KMS-11 (cell line): ENCODE measurements at regions not wholly inside any gene's neighbourhood (a gene's known extent, or its start where the extent isn't known, plus 50 kb on each side); places are given as distances from the start of the nearest gene placed in this dataset.
A peak's percentile ranks its signal among the peaks of the same experiment; 100 is the strongest.

Source experiments
- H2AFZ ChIP-seq: fragments of 200-600 bp; sonication (generic); 2 replicates; pipeline ENCODE4 v1.6.1; 2016; ENCODE audit warnings: antibody characterized with exemption, mixed run types, low read depth
- H3K27ac ChIP-seq: fragments of 200-600 bp; sonication (generic); 2 replicates; pipeline ENCODE4 v1.6.1; 2016; ENCODE audit warnings: mild to moderate bottlenecking, mixed run types
- H3K27me3 ChIP-seq: fragments of 200-600 bp; sonication (generic); 2 replicates; pipeline ENCODE4 v1.6.1; 2017; ENCODE audit warnings: mild to moderate bottlenecking, low read depth, mixed run types, moderate library complexity; ENCODE audit not compliant: insufficient read depth
- H3K36me3 ChIP-seq: fragments of 200-600 bp; sonication (generic); 2 replicates; pipeline ENCODE4 v1.6.1; 2017; ENCODE audit warnings: mild to moderate bottlenecking, mixed run types; ENCODE audit not compliant: insufficient read depth
- H3K4me1 ChIP-seq: fragments of 200-600 bp; sonication (generic); 2 replicates; pipeline ENCODE4 v1.6.1; 2016; ENCODE audit warnings: mild to moderate bottlenecking, low read depth, mixed run types; ENCODE audit not compliant: poor library complexity, severe bottlenecking
- H3K4me2 ChIP-seq: fragments of 200-600 bp; sonication (generic); 2 replicates; pipeline ENCODE4 v1.7.0; 2016; ENCODE audit warnings: mild to moderate bottlenecking, mixed run types
- H3K4me3 ChIP-seq: fragments of 200-600 bp; sonication (generic); IDR thresholded peaks from 2 replicates; pipeline ENCODE4 v1.6.1; 2017; ENCODE audit warnings: low read depth, low read length, mixed read lengths; ENCODE audit not compliant: insufficient read depth
- H3K79me2 ChIP-seq: fragments of 200-600 bp; sonication (generic); 2 replicates; pipeline ENCODE4 v1.6.1; 2016; ENCODE audit warnings: low read depth, mixed run types; ENCODE audit not compliant: insufficient read depth
- H3K9ac ChIP-seq: fragments of 200-600 bp; sonication (generic); 2 replicates; pipeline ENCODE4 v1.6.1; 2016; ENCODE audit warnings: mild to moderate bottlenecking, mixed run types
- H4K20me1 ChIP-seq: fragments of 200-600 bp; sonication (generic); 2 replicates; pipeline ENCODE4 v1.6.1; 2016; ENCODE audit warnings: mild to moderate bottlenecking, mixed run types; ENCODE audit not compliant: insufficient read depth
- TF ChIP-seq, protein P1 (sequence below): fragments of 200-600 bp; sonication (generic); conservative IDR thresholded peaks from 2 replicates; pipeline ENCODE4 v1.6.1; 2017; ENCODE audit warnings: low read depth, mild to moderate bottlenecking, antibody characterized with exemption, low read length, moderate library complexity, mixed read lengths

- Histone ChIP-seq H3K4me1 (peaks cover 75% of the 10 kb centered on the region), H3K36me3 (no peaks in the 10 kb centered on the region), H2AFZ (peak overlapping the region; percentile 32; the same call in 1 of the 2 replicates), H3K4me2 (peak overlapping the region; percentile 68), H3K4me3 (peak overlapping the region; percentile 31), H3K9ac (no peak overlapping the region), H3K27me3 (no peaks in the 10 kb centered on the region), H4K20me1 (no peaks in the 10 kb centered on the region), H3K79me2 (no peaks in the 10 kb centered on the region), H3K27ac (peak overlapping the region; percentile 86)
- TF ChIP-seq, protein P1, sequence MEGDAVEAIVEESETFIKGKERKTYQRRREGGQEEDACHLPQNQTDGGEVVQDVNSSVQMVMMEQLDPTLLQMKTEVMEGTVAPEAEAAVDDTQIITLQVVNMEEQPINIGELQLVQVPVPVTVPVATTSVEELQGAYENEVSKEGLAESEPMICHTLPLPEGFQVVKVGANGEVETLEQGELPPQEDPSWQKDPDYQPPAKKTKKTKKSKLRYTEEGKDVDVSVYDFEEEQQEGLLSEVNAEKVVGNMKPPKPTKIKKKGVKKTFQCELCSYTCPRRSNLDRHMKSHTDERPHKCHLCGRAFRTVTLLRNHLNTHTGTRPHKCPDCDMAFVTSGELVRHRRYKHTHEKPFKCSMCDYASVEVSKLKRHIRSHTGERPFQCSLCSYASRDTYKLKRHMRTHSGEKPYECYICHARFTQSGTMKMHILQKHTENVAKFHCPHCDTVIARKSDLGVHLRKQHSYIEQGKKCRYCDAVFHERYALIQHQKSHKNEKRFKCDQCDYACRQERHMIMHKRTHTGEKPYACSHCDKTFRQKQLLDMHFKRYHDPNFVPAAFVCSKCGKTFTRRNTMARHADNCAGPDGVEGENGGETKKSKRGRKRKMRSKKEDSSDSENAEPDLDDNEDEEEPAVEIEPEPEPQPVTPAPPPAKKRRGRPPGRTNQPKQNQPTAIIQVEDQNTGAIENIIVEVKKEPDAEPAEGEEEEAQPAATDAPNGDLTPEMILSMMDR, result no peak
Observed at GRCh38 chr1:109814223-109814622, 50.5 kb upstream of the EPS8L3 start.
